Right lobe of liver (tissue), 6 donors: ENCODE measurements at regions not wholly inside any gene's neighbourhood (a gene's known extent, or its start where the extent isn't known, plus 50 kb on each side); places are given as distances from the start of the nearest gene placed in this dataset.

ENCODE experiments used
- ATAC-seq, 4 donors: fragments of 200-7000 bp; cut with Tn5 transposase; one replicate each; pipeline ENCODE4 v1.9.1; 2020; ENCODE audit warnings: mild to moderate bottlenecking in 4 of 4, moderate library complexity in 4 of 4
- DNase-seq, 3 donors: peaks; one replicate each; pipeline ENCODE4 v3.0.0-alpha.2; 2020
- H3K27ac ChIP-seq, 3 donors: fragments of 200-600 bp; one replicate each; pipeline ENCODE4 v1.8.0; 2022
- H3K27me3 ChIP-seq, 2 donors: fragments of 200-600 bp; one replicate each; pipeline ENCODE4 v1.8.0; 2022
- H3K36me3 ChIP-seq, 4 donors: fragments of 200-600 bp; sonication (generic) in 1 of 4; one replicate each; pipeline versions ENCODE4 v1.5.1 to v1.8.0; 2017 to 2022; ENCODE audit warnings: control low read depth in 1 of 4
- H3K4me1 ChIP-seq, 4 donors: fragments of 200-600 bp; sonication (generic) in 1 of 4; one replicate each; pipeline versions ENCODE4 v1.5.1 to v1.8.0; 2017 to 2022; ENCODE audit warnings: control low read depth in 1 of 4
- H3K4me3 ChIP-seq, 3 donors: fragments of 200-600 bp; one replicate each; pipeline ENCODE4 v1.8.0; 2022
- H3K9me3 ChIP-seq, 4 donors: fragments of 200-600 bp; sonication (generic) in 1 of 4; one replicate each; pipeline versions ENCODE4 v1.5.1 to v1.8.0; 2017 to 2022; ENCODE audit warnings: control low read depth in 1 of 4
- CTCF ChIP-seq, 4 donors: fragments of 200-600 bp in 3 of 4; fragments of 450-650 bp in 1 of 4; IDR thresholded peaks; one replicate each; pipeline versions ENCODE4 v1.5.1 to v1.8.0; 2016 to 2022; ENCODE audit warnings: antibody characterized with exemption in 4 of 4, mild to moderate bottlenecking in 2 of 4
- POLR2A ChIP-seq: fragments of 450-650 bp; IDR thresholded peaks from one replicate; pipeline ENCODE4 v1.6.1; 2017; ENCODE audit warnings: antibody characterized with exemption, mild to moderate bottlenecking
- WGBS: methylation state at CpG from one replicate; pipeline ENCODE4 v1.1.6; 2018; ENCODE audit warnings: low coverage, low lambda C conversion rate; ENCODE audit not compliant: insufficient coverage; ENCODE audit errors: missing lambda C conversion rate; 5-methylcytosine and 5-hydroxymethylcytosine counted together
- intact Hi-C, 2 donors: fragments of 100-400 bp; cut with DNase I; formaldehyde crosslinking; loops; one replicate each; pipeline versions ENCODE4 v1.11.2 to v1.14.1; 2022
- donor health status: DM: no; HTN: yes; CAD: no.
- donor health status: DM: no; HTN: no; CAD: no.
- donor health status: DM: no; HTN: no; CAD: no.
- donor health status: DM: no; HTN: yes; CAD: no.
- donor health status: DM: no; HTN: yes; CAD: no.

GRCh38 chr14:31930070-31930469, 147.0 kb upstream of the ARHGAP5 start:
- Histone ChIP-seq H3K27ac (no peak overlapping the region), H3K4me1 (peaks cover 0 to 2% (median 0%) of the 10 kb centered on the region in 4 donors), H3K36me3 (no peaks in the 10 kb centered on the region), H3K27me3 (no peaks in the 10 kb centered on the region), H3K4me3 (no peak overlapping the region), H3K9me3 (no peaks in the 10 kb centered on the region)
- no peak for DNase-seq
- intact Hi-C loops = loop anchor here in 1 of 2 donors (10.0 kb wide), 1 partner anchor 315 kb away; no protein-coding TSS in a partner anchor
- ATAC-seq = no peak
- TF ChIP-seq CTCF (IDR thresholded peaks at IDR 0.05) = no peak
- no peak for TF ChIP-seq POLR2A
- WGBS = 80% methylated on average over 1 of the region's 1 CpG

- DNase-seq (no peak), ATAC-seq (peak in 3 of 4 donors; percentile 10 to 76 (median 38))
- peaks cover 0 to 5% (median 0%) of the 10 kb centered on the region in 4 donors for H3K4me1 ChIP-seq
- no peaks in the 10 kb centered on the region for H3K9me3 ChIP-seq
- H3K4me3 ChIP-seq = no peak overlapping the region
- TF ChIP-seq POLR2A (no peak), CTCF (IDR thresholded peaks at IDR 0.05) (no peak)
- H3K27ac ChIP-seq = no peak overlapping the region
- H3K27me3 ChIP-seq = no peaks in the 10 kb centered on the region
- intact Hi-C loops = loop anchor here in 1 of 2 donors (10.0 kb wide), 1 partner anchor 314 kb away; no protein-coding TSS in a partner anchor
- WGBS = 87% methylated on average over 3 of the region's 3 CpGs
- no peaks in the 10 kb centered on the region for H3K36me3 ChIP-seq
Observed at GRCh38 chr14:31930493-31931240, 146.4 kb upstream of the ARHGAP5 start.

- DNase-seq = no peak
- intact Hi-C loops = loop anchor here in 1 of 2 donors (10.0 kb wide), 1 partner anchor 312 kb away; no protein-coding TSS in a partner anchor
- no peak overlapping the region for H3K27ac ChIP-seq
- no peak for ATAC-seq
- WGBS = 85% methylated on average over 5 of the region's 5 CpGs
- H3K9me3 ChIP-seq = no peaks in the 10 kb centered on the region
- H3K27me3 ChIP-seq = no peaks in the 10 kb centered on the region
- H3K36me3 ChIP-seq = no peaks in the 10 kb centered on the region
- H3K4me1 ChIP-seq = peaks cover 0 to 5% (median 0%) of the 10 kb centered on the region in 4 donors
- H3K4me3 ChIP-seq = no peak overlapping the region
- no peak for TF ChIP-seq CTCF (IDR thresholded peaks at IDR 0.05)
Observed at GRCh38 chr14:31932675-31933074, 144.4 kb upstream of the ARHGAP5 start.

- Histone ChIP-seq H3K27me3 (no peaks in the 10 kb centered on the region), H3K4me1 (peaks cover 0 to 5% (median 0%) of the 10 kb centered on the region in 4 donors), H3K36me3 (no peaks in the 10 kb centered on the region), H3K4me3 (no peak overlapping the region), H3K9me3 (no peaks in the 10 kb centered on the region), H3K27ac (no peak overlapping the region)
- intact Hi-C loops = loop anchor here in 1 of 2 donors (10.0 kb wide), 1 partner anchor 311 kb away; no protein-coding TSS in a partner anchor
- DNase-seq = no peak
- ATAC-seq = no peak
- TF ChIP-seq CTCF (IDR thresholded peaks at IDR 0.05) (no peak), POLR2A (no peak)
- 82% methylated on average over 3 of the region's 3 CpGs for WGBS
Observed at GRCh38 chr14:31933716-31934115, 143.4 kb upstream of the ARHGAP5 start.
